B cell (primary cell): ENCODE measurements at regions not wholly inside any gene's neighbourhood (a gene's known extent, or its start where the extent isn't known, plus 50 kb on each side); places are given as distances from the start of the nearest gene placed in this dataset.

Experiments
- ATAC-seq: fragments of 200-7000 bp; cut with Tn5 transposase; one replicate; pipeline ENCODE4 v1.10.0; 2021; ENCODE audit warnings: low read depth, mild to moderate bottlenecking, moderate number of reproducible peaks, moderate library complexity
- CTCF ChIA-PET: fragments of 350-600 bp; sonication (Branson Sonifier 250); formaldehyde crosslinking; loops from one replicate; lab custom pipeline; 2021; ENCODE audit warnings: antibody characterized with exemption, inconsistent platforms; lab: Charles Lee
- POLR2A ChIA-PET: fragments of 350-600 bp; sonication (Branson Sonifier 250); formaldehyde crosslinking; loops from one replicate; lab custom pipeline; 2021; ENCODE audit warnings: antibody characterized with exemption; lab: Charles Lee
- DNase-seq: peaks from one replicate; pipeline ENCODE4 v3.0.0; 2013
- H2AFZ ChIP-seq: 2 replicates; pipeline ENCODE4 v1.6.1; 2012; ENCODE audit warnings: mild to moderate bottlenecking, low read depth, low read length; ENCODE audit not compliant: insufficient read depth, poor library complexity, severe bottlenecking
- H3K27ac ChIP-seq, 2 donors: 1 replicate in 1 of 2; 2 replicates in 1 of 2; pipeline ENCODE4 v1.5.1; 2012 to 2013; ENCODE audit warnings: low read length in 2 of 2, mild to moderate bottlenecking in 2 of 2, moderate library complexity in 1 of 2
- H3K27me3 ChIP-seq, 4 experiments: fragments of 200-600 bp in 1 of 4; sonication (generic) in 1 of 4; replicated peaks in 1 of 4; 1 replicate in 2 of 4; 2 replicates in 2 of 4; pipeline versions ENCODE4 v1.6.1 to v1.7.0; 2013 to 2016; ENCODE audit warnings: low read length in 3 of 4, mild to moderate bottlenecking in 2 of 4, mixed read lengths in 1 of 4, moderate library complexity in 1 of 4; ENCODE audit not compliant: insufficient read depth in 4 of 4, control insufficient read depth in 3 of 4; ENCODE audit errors: control extremely low read depth in 1 of 4
- H3K36me3 ChIP-seq, 2 experiments: replicated peaks in 1 of 2; 1 replicate in 1 of 2; 2 replicates in 1 of 2; pipeline versions ENCODE4 v1.6.1 to v1.7.1; 2013; ENCODE audit warnings: low read length in 1 of 2; ENCODE audit not compliant: insufficient read depth in 2 of 2, control insufficient read depth in 1 of 2; ENCODE audit errors: control extremely low read depth in 1 of 2, extremely low read depth in 1 of 2
- H3K4me1 ChIP-seq, 2 donors: fragments of 200-600 bp in 1 of 2; sonication (generic) in 1 of 2; 1 replicate in 1 of 2; 2 replicates in 1 of 2; pipeline versions ENCODE4 v1.5.1 to v1.6.1; 2013 to 2017; ENCODE audit warnings: low read length in 2 of 2; ENCODE audit not compliant: control insufficient read depth in 2 of 2, insufficient read depth in 2 of 2
- H3K4me2 ChIP-seq: replicated peaks from 2 replicates; pipeline ENCODE3; 2012; ENCODE audit warnings: mild to moderate bottlenecking, low read depth, low read length; ENCODE audit not compliant: poor library complexity, severe bottlenecking
- H3K4me3 ChIP-seq, 5 experiments: fragments of 200-600 bp in 1 of 5; sonication (generic) in 1 of 5; 1 replicate in 3 of 5; 2 replicates in 2 of 5; pipeline versions ENCODE4 v1.5.1 to v1.7.0; 2011 to 2016; ENCODE audit warnings: low read length in 4 of 5, mild to moderate bottlenecking in 4 of 5, low read depth in 2 of 5, control low read depth in 1 of 5, moderate library complexity in 1 of 5; ENCODE audit not compliant: insufficient read depth in 1 of 5; ENCODE audit errors: control extremely low read depth in 1 of 5, extremely low read depth in 1 of 5
- H3K79me2 ChIP-seq: fragments of 200-600 bp; sonication (generic); one replicate; pipeline ENCODE4 v1.6.0; 2016; ENCODE audit warnings: low read length; ENCODE audit not compliant: control insufficient read depth, insufficient read depth
- H3K9ac ChIP-seq: fragments of 200-600 bp; sonication (generic); 2 replicates; pipeline ENCODE4 v1.6.1; 2017; ENCODE audit warnings: mild to moderate bottlenecking, low read length, moderate library complexity
- H3K9me3 ChIP-seq, 3 donors: one replicate each; pipeline versions ENCODE4 v1.6.1 to v1.7.1; 2013; ENCODE audit warnings: low read length in 2 of 3; ENCODE audit not compliant: control insufficient read depth in 2 of 3, insufficient read depth in 1 of 3; ENCODE audit errors: control extremely low read depth in 1 of 3
- H4K20me1 ChIP-seq: 2 replicates; pipeline ENCODE4 v1.6.0; 2012; ENCODE audit warnings: mild to moderate bottlenecking, low read length; ENCODE audit not compliant: insufficient read depth, control insufficient read depth, poor library complexity, severe bottlenecking
- H3K27ac Mint-ChIP-seq: one replicate; pipeline ENCODE4 v1.8.0; 2021; ENCODE audit warnings: mixed read lengths
- H3K27me3 Mint-ChIP-seq: one replicate; pipeline ENCODE4 v1.8.0; 2021; ENCODE audit warnings: mixed read lengths
- H3K4me1 Mint-ChIP-seq: one replicate; pipeline ENCODE4 v1.8.0; 2021; ENCODE audit warnings: mixed read lengths
- H3K4me3 Mint-ChIP-seq: one replicate; pipeline ENCODE4 v1.8.0; 2021; ENCODE audit warnings: mixed read lengths
- H3K9me3 Mint-ChIP-seq: one replicate; pipeline ENCODE4 v1.8.0; 2022; ENCODE audit warnings: mixed read lengths; ENCODE audit not compliant: insufficient read depth
- EZH2 ChIP-seq: IDR thresholded peaks from 2 replicates; pipeline ENCODE4 v1.6.1; 2012; ENCODE audit warnings: borderline replicate concordance, low read depth, mild to moderate bottlenecking, moderate library complexity, low read length; ENCODE audit not compliant: insufficient read depth, poor library complexity, severe bottlenecking
- WGBS: methylation state at CpG from one replicate; pipeline ENCODE4 v1.1.5; 2013; ENCODE audit warnings: missing lambda C conversion rate; ENCODE audit not compliant: insufficient coverage; 5-methylcytosine and 5-hydroxymethylcytosine counted together
- intact Hi-C: fragments of 100-400 bp; cut with micrococcal nuclease; formaldehyde crosslinking; loops from one replicate; pipeline ENCODE4 v1.10.0; 2022
- TF ChIP-seq, protein P1 (sequence below): fragments of 200-600 bp; IDR thresholded peaks from one replicate; pipeline ENCODE4 v1.8.0; 2022; ENCODE audit warnings: antibody characterized with exemption, mild to moderate bottlenecking

DNA sequence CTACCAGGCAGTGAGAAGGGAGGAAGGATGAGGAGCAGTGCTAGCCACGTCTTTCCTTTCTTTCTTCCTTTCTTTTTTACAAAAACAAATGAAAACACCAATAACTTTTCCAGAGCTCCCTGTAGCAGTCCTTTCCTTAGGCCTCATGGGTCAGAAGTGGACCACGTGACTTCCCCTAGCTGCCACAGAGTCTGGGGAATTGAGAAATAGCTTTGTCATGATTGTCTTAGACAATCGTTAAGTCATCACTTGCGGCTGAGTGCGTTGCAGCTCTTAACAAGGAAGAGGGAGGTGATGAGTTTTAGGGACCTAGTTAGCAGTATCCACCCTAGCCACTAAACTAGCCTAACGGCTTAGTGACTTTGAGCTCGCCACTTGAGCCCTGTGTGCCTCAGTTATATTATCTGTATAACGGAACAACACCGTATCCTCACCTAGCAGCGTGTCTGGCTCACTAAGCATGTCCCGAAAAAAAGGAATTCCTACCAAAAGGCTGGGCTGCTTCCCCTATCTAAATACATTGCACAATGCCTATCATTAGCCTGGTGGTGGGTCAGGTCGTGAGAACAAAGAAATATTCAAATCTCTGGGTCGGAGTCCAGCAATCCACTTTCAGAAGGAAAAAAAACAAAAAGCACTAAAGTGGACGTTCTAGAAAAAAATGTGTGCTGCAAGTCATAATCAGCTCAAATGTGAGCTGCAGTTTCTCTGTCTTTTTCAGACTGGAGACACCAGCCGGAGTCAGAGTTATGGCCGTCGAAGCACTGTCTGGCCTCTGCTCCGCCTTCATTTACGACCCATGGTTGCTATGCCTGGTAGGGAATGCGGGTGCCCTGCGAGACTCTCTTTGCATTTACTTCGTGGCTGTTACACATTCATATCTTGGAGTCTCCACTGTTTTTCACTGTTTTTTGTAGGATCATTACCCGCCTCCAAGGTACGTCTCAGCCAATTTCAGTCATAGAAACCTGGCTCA is 338.5 kb upstream of the FOXK1 start:
- no peaks in the 10 kb centered on the region for H3K27me3 Mint-ChIP-seq
- intact Hi-C loops, result no loop called here
- Histone ChIP-seq H3K4me2 (no peak overlapping the region), H3K9ac (no peak overlapping the region), H3K4me3 (no peak overlapping the region), H3K79me2 (no peaks in the 10 kb centered on the region), H3K4me1 (no peaks in the 10 kb centered on the region), H2AFZ (no peak overlapping the region), H3K9me3 (peaks cover 0 to 40% (median 0%) of the 10 kb centered on the region in 3 donors), H3K27ac (no peak overlapping the region), H3K27me3 (no peaks in the 10 kb centered on the region), H4K20me1 (no peaks in the 10 kb centered on the region), H3K36me3 (no peaks in the 10 kb centered on the region)
- no peak overlapping the region for H3K4me3 Mint-ChIP-seq
- no peak for DNase-seq
- POLR2A ChIA-PET, result no interaction called here
- ATAC-seq, result no peak
- WGBS, result 90% methylated on average over 15 of the region's 24 CpGs
- H3K27ac Mint-ChIP-seq, result no peak overlapping the region
- H3K4me1 Mint-ChIP-seq, result no peaks in the 10 kb centered on the region
- H3K9me3 Mint-ChIP-seq, result peaks cover 5% of the 10 kb centered on the region
- TF ChIP-seq, protein P1, sequence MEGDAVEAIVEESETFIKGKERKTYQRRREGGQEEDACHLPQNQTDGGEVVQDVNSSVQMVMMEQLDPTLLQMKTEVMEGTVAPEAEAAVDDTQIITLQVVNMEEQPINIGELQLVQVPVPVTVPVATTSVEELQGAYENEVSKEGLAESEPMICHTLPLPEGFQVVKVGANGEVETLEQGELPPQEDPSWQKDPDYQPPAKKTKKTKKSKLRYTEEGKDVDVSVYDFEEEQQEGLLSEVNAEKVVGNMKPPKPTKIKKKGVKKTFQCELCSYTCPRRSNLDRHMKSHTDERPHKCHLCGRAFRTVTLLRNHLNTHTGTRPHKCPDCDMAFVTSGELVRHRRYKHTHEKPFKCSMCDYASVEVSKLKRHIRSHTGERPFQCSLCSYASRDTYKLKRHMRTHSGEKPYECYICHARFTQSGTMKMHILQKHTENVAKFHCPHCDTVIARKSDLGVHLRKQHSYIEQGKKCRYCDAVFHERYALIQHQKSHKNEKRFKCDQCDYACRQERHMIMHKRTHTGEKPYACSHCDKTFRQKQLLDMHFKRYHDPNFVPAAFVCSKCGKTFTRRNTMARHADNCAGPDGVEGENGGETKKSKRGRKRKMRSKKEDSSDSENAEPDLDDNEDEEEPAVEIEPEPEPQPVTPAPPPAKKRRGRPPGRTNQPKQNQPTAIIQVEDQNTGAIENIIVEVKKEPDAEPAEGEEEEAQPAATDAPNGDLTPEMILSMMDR, result no peak
- no peak for TF ChIP-seq EZH2
- CTCF ChIA-PET, result no interaction called here

DNA sequence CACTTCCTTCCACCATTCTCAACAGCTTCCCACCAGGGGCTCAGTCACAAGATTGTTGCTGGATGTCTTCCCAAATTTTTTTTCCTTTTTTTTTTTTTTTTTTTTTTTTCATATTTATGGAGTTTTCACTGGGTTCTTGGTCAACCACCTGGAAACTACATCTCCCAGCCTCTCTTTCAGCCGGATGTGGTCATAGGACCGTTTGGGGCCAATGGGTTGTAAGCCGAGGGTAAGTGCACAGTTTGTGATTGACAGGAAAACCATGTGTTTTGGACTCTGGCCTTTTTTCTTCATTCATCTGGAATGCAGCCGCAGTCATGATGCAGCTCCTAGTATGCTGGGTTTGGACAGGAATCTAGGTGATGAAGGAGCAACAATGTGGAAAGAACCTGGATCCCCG is 337.1 kb upstream of the FOXK1 start:
- POLR2A ChIA-PET, result no interaction called here

More for the DNA sequence above, 337.1 kb upstream of the FOXK1 start:
- intact Hi-C loops, result no loop called here
- ATAC-seq (no peak), DNase-seq (no peak)
- H3K27me3 ChIP-seq, result no peaks in the 10 kb centered on the region
- no peaks in the 10 kb centered on the region for H3K4me1 ChIP-seq
- no peaks in the 10 kb centered on the region for H3K79me2 ChIP-seq
- H3K36me3 ChIP-seq, result no peaks in the 10 kb centered on the region
- Mint-ChIP-seq H3K27ac (no peak overlapping the region), H3K4me1 (no peaks in the 10 kb centered on the region), H3K9me3 (peaks cover 4% of the 10 kb centered on the region), H3K4me3 (no peak overlapping the region), H3K27me3 (no peaks in the 10 kb centered on the region)
- TF ChIP-seq EZH2, result no peak
- TF ChIP-seq, protein P1, result no peak
- H3K4me2 ChIP-seq, result no peak overlapping the region
- no peaks in the 10 kb centered on the region for H4K20me1 ChIP-seq
- no peak overlapping the region for H3K9ac ChIP-seq
- H3K9me3 ChIP-seq, result peaks cover 0 to 34% (median 0%) of the 10 kb centered on the region in 3 donors
- CTCF ChIA-PET, result no interaction called here
- H3K4me3 ChIP-seq, result no peak overlapping the region
- no peak overlapping the region for H3K27ac ChIP-seq
- 91% methylated on average over 4 of the region's 5 CpGs for WGBS
- H2AFZ ChIP-seq, result no peak overlapping the region
